Ovary (tissue), 7 donors: ENCODE measurements at regions not wholly inside any gene's neighbourhood (a gene's known extent, or its start where the extent isn't known, plus 50 kb on each side); places are given as distances from the start of the nearest gene placed in this dataset.

Experiments used
- DNase-seq, 5 donors: peaks; one replicate each; pipeline ENCODE4 v3.0.0-alpha.2; 2019 to 2020
- H3K27ac ChIP-seq, 2 donors: fragments of 200-600 bp; one replicate each; pipeline versions ENCODE4 v1.5.1 to v1.8.0; 2019 to 2022
- H3K27me3 ChIP-seq: fragments of 200-600 bp; one replicate; pipeline ENCODE4 v1.8.0; 2022
- H3K36me3 ChIP-seq: fragments of 200-600 bp; sonication (generic); one replicate; pipeline ENCODE4 v1.5.1; 2019
- H3K4me1 ChIP-seq: one replicate; pipeline ENCODE4 v1.8.1; 2013; ENCODE audit warnings: mild to moderate bottlenecking, moderate library complexity; ENCODE audit not compliant: insufficient read depth
- H3K4me3 ChIP-seq: fragments of 200-600 bp; sonication (generic); one replicate; pipeline ENCODE4 v1.5.1; 2017
- H3K9me3 ChIP-seq, 2 donors: fragments of 200-600 bp in 1 of 2; sonication (generic) in 1 of 2; one replicate each; pipeline versions ENCODE4 v1.5.1 to v1.8.1; 2013 to 2019; ENCODE audit warnings: mild to moderate bottlenecking in 1 of 2, moderate library complexity in 1 of 2
- EP300 ChIP-seq: sonication (generic); formaldehyde crosslinking; IDR thresholded peaks from one replicate; pipeline ENCODE4 v1.6.1; 2017; ENCODE audit warnings: antibody characterized with exemption
- POLR2A ChIP-seq: fragments of 450-650 bp; IDR thresholded peaks from one replicate; pipeline ENCODE4 v1.6.1; 2017; ENCODE audit warnings: antibody characterized with exemption, mild to moderate bottlenecking, moderate library complexity
- WGBS, 3 donors: extraction: QIAGEN DNeasy Blood & Tissue Kit in 1 of 3; methylation state at CpG; one replicate each; pipeline versions ENCODE4 v1.1.5 to v1.1.7; 2013 to 2017; 5-methylcytosine and 5-hydroxymethylcytosine counted together
- intact Hi-C, 4 donors: fragments of 100-400 bp; cut with DNase I; formaldehyde crosslinking; loops; one replicate each; pipeline versions ENCODE4 v1.11.0 to v1.15.1; 2022 to 2023
- TF ChIP-seq, protein P1 (sequence below), 3 donors: fragments of 450-650 bp in 2 of 3; fragments of 200-600 bp in 1 of 3; IDR thresholded peaks; one replicate each; pipeline versions ENCODE4 v1.5.1 to v1.8.0; 2016 to 2022; ENCODE audit warnings: antibody characterized with exemption in 3 of 3, mild to moderate bottlenecking in 1 of 3
- donor health status: DM: no; HTN: no; CAD: no; lungs with moderate emphysema.
- donor health status: DM: no; HTN: no; CAD: no.
- donor health status: Bipolar disorder and iron deficiency.
- donor health status: DM: no; HTN: no; CAD: no.
- donor health status: DM: yes; HTN: yes; CAD: no.

DNA sequence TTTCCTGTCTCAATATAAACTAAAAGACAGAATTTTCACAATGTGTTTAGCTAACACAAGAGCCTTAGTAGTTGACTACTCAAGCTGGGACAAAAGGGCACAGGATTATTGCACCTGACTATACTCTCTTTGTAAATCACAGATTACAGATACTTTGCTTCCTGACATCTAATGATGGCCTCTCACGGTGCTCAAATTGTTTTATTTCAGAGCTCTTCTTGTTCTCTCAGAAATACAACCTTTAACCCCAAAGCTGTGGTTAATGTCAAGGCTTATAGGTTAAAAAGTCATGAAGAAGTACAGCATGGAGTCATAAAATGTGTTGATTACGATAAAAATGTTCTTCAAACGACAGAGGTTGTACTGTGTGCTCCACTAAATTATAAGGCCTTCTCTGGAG lies 89.9 kb upstream of the CPNE8 start:
- intact Hi-C loops, result no loop called here
- Histone ChIP-seq H3K36me3 (no peaks in the 10 kb centered on the region), H3K27me3 (no peaks in the 10 kb centered on the region), H3K4me3 (no peak overlapping the region), H3K9me3 (no peaks in the 10 kb centered on the region), H3K27ac (no peak overlapping the region), H3K4me1 (no peaks in the 10 kb centered on the region)
- TF ChIP-seq, protein P1, sequence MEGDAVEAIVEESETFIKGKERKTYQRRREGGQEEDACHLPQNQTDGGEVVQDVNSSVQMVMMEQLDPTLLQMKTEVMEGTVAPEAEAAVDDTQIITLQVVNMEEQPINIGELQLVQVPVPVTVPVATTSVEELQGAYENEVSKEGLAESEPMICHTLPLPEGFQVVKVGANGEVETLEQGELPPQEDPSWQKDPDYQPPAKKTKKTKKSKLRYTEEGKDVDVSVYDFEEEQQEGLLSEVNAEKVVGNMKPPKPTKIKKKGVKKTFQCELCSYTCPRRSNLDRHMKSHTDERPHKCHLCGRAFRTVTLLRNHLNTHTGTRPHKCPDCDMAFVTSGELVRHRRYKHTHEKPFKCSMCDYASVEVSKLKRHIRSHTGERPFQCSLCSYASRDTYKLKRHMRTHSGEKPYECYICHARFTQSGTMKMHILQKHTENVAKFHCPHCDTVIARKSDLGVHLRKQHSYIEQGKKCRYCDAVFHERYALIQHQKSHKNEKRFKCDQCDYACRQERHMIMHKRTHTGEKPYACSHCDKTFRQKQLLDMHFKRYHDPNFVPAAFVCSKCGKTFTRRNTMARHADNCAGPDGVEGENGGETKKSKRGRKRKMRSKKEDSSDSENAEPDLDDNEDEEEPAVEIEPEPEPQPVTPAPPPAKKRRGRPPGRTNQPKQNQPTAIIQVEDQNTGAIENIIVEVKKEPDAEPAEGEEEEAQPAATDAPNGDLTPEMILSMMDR (IDR thresholded peaks at IDR 0.05), result no peak
- TF ChIP-seq EP300 (no peak), POLR2A (no peak)
- 29 to 36% (median 34%) methylated on average over 3 of the region's 3 CpGs for WGBS, 3 donors
- no peak for DNase-seq

DNA sequence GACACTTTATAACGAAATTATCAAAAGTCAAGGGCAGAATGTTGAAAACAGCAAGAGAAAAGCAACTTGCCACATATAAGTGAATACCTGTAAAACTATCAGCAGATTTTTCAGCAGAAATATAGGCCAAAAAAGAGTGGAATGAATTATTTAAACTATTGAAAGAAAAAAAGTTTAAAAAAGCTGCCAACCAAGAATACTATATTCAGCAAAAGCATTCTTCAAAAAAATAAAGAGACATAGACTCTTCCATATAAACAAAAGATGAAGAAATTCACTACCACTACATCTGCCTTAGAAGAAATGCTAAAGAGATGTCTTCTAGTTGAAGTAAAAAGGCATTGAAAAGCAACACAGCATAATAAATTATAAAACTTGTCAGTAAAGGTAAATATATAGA lies 80.6 kb upstream of the CPNE8 start:
- Histone ChIP-seq H3K9me3 (no peaks in the 10 kb centered on the region), H3K36me3 (no peaks in the 10 kb centered on the region), H3K27ac (no peak overlapping the region), H3K4me3 (no peak overlapping the region), H3K4me1 (no peaks in the 10 kb centered on the region), H3K27me3 (no peaks in the 10 kb centered on the region)
- DNase-seq, result no peak
- intact Hi-C loops, result no loop called here
- TF ChIP-seq POLR2A (no peak), EP300 (no peak)
- TF ChIP-seq, protein P1 (IDR thresholded peaks at IDR 0.05), result no peak
- WGBS, 3 donors, result 85 to 91% (median 86%) methylated on average over 1 of the region's 1 CpG

DNA sequence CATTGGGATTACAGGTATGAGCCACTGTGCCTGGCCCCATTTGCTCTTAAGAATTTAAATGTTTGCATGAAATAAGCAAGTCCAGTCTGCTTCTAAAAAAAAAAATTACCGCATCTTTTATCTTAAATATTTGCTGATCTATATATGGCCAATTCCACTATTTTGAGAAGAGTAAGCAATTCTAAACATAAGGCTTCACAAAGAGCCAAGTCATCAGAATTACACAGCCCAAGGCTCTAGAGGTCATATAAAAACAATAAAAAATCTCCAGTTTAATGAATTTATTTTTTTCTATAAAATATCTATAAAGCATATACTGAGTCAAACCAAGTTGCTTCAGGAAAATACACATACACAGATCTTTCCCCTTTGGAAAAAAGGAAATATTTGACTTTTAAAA lies 79.0 kb upstream of the CPNE8 start:
- intact Hi-C loops, result no loop called here
- no peak for DNase-seq
- TF ChIP-seq POLR2A (no peak), EP300 (no peak)
- TF ChIP-seq, protein P1 (IDR thresholded peaks at IDR 0.05), result no peak
- Histone ChIP-seq H3K4me1 (no peaks in the 10 kb centered on the region), H3K36me3 (no peaks in the 10 kb centered on the region), H3K9me3 (no peaks in the 10 kb centered on the region), H3K4me3 (no peak overlapping the region), H3K27ac (no peak overlapping the region), H3K27me3 (no peaks in the 10 kb centered on the region)
- 92 to 96% (median 95%) methylated on average over 1 of the region's 1 CpG for WGBS, 3 donors

DNA sequence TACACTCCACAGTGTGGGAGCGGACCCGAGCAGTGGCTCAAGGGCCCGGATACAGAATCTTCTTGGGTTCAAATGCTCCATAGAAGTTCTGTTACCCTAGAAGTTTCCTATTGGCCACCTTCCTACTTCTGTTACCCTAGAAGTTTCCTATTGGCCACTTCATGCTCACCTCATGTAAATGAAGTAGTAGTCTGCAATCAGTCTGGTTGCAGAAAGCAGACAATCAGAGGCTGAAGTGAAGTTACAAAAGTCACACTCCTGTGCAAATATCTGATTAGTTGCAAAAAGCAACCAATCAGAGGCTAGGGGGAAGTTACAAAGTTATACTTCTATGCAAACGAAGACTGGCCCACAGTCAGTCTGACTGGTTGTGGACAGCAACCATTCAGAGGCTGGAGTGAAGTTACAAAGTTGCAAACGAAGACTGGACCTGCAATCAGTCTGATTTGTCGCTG lies 77.8 kb upstream of the CPNE8 start:
- Histone ChIP-seq H3K4me1 (no peaks in the 10 kb centered on the region), H3K9me3 (no peaks in the 10 kb centered on the region), H3K27ac (no peak overlapping the region), H3K4me3 (no peak overlapping the region), H3K36me3 (no peaks in the 10 kb centered on the region), H3K27me3 (no peaks in the 10 kb centered on the region)
- DNase-seq, result no peak
- WGBS, 3 donors, result 65 to 70% (median 69%) methylated on average over 6 of the region's 6 CpGs
- TF ChIP-seq POLR2A (no peak), EP300 (no peak)
- TF ChIP-seq, protein P1 (IDR thresholded peaks at IDR 0.05), result no peak
- intact Hi-C loops, result no loop called here

DNA sequence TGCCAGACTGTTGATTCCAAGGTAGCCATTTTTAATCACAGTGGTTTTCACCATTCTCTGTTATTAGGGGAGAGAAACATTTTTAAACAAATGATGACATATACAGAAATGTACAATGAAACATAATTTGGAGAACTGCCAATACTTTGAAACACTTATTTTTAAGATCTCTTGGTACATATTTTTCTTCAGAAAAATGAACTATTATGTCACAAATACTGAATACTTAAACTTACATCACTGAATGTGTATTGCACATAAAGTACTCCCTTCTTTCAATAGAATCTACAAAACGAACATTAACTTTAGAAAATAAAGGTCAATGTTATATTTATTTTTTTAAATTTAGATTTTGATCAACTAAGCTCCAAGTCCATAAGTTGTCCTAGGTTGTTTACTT lies 71.7 kb upstream of the CPNE8 start:
- Histone ChIP-seq H3K27ac (no peak overlapping the region), H3K27me3 (no peaks in the 10 kb centered on the region), H3K4me3 (no peak overlapping the region), H3K36me3 (no peaks in the 10 kb centered on the region), H3K9me3 (no peaks in the 10 kb centered on the region), H3K4me1 (no peaks in the 10 kb centered on the region)
- intact Hi-C loops, result no loop called here
- DNase-seq, result no peak
- 30 to 45% (median 38%) methylated on average over 1 of the region's 1 CpG for WGBS, 3 donors
- TF ChIP-seq EP300 (no peak), POLR2A (no peak)
- TF ChIP-seq, protein P1 (IDR thresholded peaks at IDR 0.05), result no peak
